NCI-H82 treated with DMSO at 0.1 percent for 48 hours (cell line): ENCODE measurements at regions not wholly inside any gene's neighbourhood (a gene's known extent, or its start where the extent isn't known, plus 50 kb on each side); places are given as distances from the start of the nearest gene placed in this dataset.

ENCODE experiments used
- DNase-seq: peaks from one replicate; lab custom pipeline; 2025; ENCODE audit not compliant: unreplicated experiment; lab: John Stamatoyannopoulos, UW

- peak; percentile 7 for DNase-seq
Measured at GRCh38 chr3:70120357-70120966, 120.9 kb downstream of the SAMMSON start.

DNA sequence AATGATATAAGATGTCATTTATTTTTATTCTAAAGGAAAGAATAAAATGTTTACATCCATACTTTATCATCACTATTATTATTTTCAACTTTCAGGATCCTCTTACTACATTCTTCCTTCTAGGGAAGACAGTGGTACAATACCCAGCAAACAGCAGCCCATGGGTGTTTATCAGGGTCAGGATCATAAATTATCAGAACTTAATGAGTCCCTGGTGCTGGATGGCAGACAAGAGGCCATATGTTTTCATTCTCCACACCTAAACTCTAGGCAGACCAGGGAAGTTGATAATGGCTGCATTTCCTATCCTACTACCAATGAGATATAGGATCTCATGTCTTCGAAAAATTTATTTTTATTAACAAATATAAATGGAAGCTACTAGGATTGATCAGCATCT is 127.7 kb downstream of the SAMMSON start:
- no peak for DNase-seq

GRCh38 chr3:70137366-70137765 is 137.8 kb downstream of the SAMMSON start:
- DNase-seq: no peak

DNA sequence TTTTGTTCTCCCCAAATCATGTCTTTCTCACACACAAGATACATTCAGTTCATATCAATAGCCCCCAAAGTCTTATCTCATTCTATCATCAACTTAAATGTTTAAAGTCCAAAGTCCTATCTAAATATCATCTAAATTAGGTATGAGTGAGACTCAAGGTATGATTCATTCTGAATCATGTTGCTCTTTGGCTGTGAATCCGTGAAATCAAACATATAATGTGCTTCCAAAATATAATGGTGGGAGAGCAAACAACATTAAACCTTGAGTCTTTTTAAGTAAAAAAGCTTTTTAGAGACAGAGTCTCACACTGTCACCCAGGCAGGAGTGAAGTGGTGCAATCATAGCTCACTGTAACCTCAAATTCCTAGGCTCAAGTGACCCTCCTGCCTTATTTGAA is 139.1 kb downstream of the SAMMSON start:
- no peak for DNase-seq
